ENCODE measurements at regions not wholly inside any gene's neighbourhood (a gene's known extent, or its start where the extent isn't known, plus 50 kb on each side); places are given as distances from the start of the nearest gene placed in this dataset.

DNA sequence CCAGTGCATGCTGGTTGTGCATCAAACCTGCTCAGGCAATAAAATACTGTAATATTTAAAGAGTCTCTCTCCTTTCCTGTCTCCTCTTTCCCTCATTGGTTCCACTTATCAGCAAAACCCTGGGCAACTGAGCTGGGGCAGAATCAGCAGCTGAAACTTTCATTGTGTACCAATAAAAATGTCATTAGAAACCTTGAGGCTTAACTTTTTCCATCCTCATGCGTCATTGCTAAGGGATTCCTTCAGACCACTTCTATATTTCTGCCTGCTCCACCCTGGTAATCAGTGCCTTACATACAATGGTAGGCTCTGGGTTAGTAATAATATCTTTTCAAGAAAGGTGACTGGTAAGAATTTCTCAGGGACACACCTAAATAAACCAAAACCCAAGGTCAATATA lies 880.3 kb downstream of the RPA4 start:
- H3K27ac ChIP-seq (ENCODE audit: low read depth, low read length, severe bottlenecking) = no peak overlapping the region

DNA sequence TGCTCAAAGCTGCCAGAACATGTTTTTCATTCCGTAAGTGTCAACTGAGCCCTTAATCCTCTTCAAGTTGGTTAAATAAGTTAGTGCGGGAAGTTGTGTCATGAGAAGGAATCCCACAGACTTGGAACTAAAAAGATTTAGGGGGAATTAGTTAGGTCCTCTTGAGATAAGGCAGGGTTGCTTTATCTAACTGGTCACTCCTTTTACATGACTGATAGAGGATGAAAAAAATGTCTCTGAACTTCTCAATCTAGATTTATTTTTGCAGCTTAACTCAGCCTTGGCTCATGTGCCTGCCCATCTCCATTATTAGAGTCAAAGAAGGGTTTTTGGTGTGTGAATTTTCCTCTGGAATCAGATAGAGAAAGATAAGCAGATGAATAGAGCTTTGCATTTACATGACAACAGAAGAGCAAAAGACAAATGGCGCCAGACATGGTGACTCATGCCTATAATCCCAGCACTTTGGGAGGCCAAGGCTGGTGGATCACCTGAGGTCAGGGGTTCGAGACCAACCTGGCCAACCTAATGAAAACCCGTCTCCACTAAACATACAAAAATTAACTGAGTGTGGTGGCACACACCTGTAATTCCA lies 882.9 kb downstream of the RPA4 start:
- Histone ChIP-seq H3K9me3 (ENCODE audit: control insufficient read depth, low read length) (no peaks in the 10 kb centered on the region), H3K4me1 (ENCODE audit: control insufficient read depth, insufficient read depth, low read length, poor library complexity, severe bottlenecking) (peaks cover 5% of the 10 kb centered on the region), H3K36me3 (ENCODE audit: control insufficient read depth, insufficient read depth, low read length) (no peaks in the 10 kb centered on the region), H3K27ac (ENCODE audit: low read depth, low read length, severe bottlenecking) (peak overlapping the region; percentile 79), H3K4me3 (ENCODE audit: extremely low read depth, insufficient read depth, low read length, poor library complexity, severe bottlenecking) (no peak overlapping the region)
- 80 to 100% methylated on average over 1 to 2 of the region's 5 CpGs for WGBS, 2 experiments (ENCODE audit: insufficient coverage in 2 of 2)

More for the DNA sequence above, 880.3 kb downstream of the RPA4 start:
- Histone ChIP-seq H3K4me1 (ENCODE audit: control insufficient read depth, insufficient read depth, low read length, poor library complexity, severe bottlenecking) (peaks cover 5% of the 10 kb centered on the region), H3K9me3 (ENCODE audit: control insufficient read depth, low read length) (no peaks in the 10 kb centered on the region), H3K4me3 (ENCODE audit: extremely low read depth, insufficient read depth, low read length, poor library complexity, severe bottlenecking) (no peak overlapping the region), H3K36me3 (ENCODE audit: control insufficient read depth, insufficient read depth, low read length) (no peaks in the 10 kb centered on the region)
- no CpG with 5 or more reads among the region's 1 CpG for WGBS, 2 experiments (ENCODE audit: insufficient coverage in 2 of 2)

GRCh38 chrX:97787311-97787710 lies 903.6 kb downstream of the RPA4 start:
- WGBS, 2 experiments (ENCODE audit: insufficient coverage in 2 of 2) = 100% methylated on average over 1 of the region's 2 CpGs; no CpG with 5 or more reads in 1 of the 2 experiments
- no peaks in the 10 kb centered on the region for H3K36me3 ChIP-seq (ENCODE audit: control insufficient read depth, insufficient read depth, low read length)
- no peak overlapping the region for H3K4me3 ChIP-seq (ENCODE audit: extremely low read depth, insufficient read depth, low read length, poor library complexity, severe bottlenecking)
- H3K4me1 ChIP-seq (ENCODE audit: control insufficient read depth, insufficient read depth, low read length, poor library complexity, severe bottlenecking) = no peaks in the 10 kb centered on the region
- H3K9me3 ChIP-seq (ENCODE audit: control insufficient read depth, low read length) = no peaks in the 10 kb centered on the region
- H3K27ac ChIP-seq (ENCODE audit: low read depth, low read length, severe bottlenecking) = no peak overlapping the region

- no peaks in the 10 kb centered on the region for H3K36me3 ChIP-seq (ENCODE audit: control insufficient read depth, insufficient read depth, low read length)
- H3K9me3 ChIP-seq (ENCODE audit: control insufficient read depth, low read length) = no peaks in the 10 kb centered on the region
- H3K4me1 ChIP-seq (ENCODE audit: control insufficient read depth, insufficient read depth, low read length, poor library complexity, severe bottlenecking) = no peaks in the 10 kb centered on the region
- H3K4me3 ChIP-seq (ENCODE audit: extremely low read depth, insufficient read depth, low read length, poor library complexity, severe bottlenecking) = no peak overlapping the region
- WGBS, 2 experiments (ENCODE audit: insufficient coverage in 2 of 2) = no CpG with 5 or more reads among the region's 2 CpGs
- H3K27ac ChIP-seq (ENCODE audit: low read depth, low read length, severe bottlenecking) = no peak overlapping the region
Observed at GRCh38 chrX:97787849-97788248, 904.1 kb downstream of the RPA4 start.

GRCh38 chrX:97790850-97791249 lies 907.1 kb downstream of the RPA4 start:
- no CpG with 5 or more reads among the region's 1 CpG for WGBS, 2 experiments (ENCODE audit: insufficient coverage in 2 of 2)
- Histone ChIP-seq H3K4me1 (ENCODE audit: control insufficient read depth, insufficient read depth, low read length, poor library complexity, severe bottlenecking) (no peaks in the 10 kb centered on the region), H3K9me3 (ENCODE audit: control insufficient read depth, low read length) (no peaks in the 10 kb centered on the region), H3K4me3 (ENCODE audit: extremely low read depth, insufficient read depth, low read length, poor library complexity, severe bottlenecking) (no peak overlapping the region), H3K27ac (ENCODE audit: low read depth, low read length, severe bottlenecking) (no peak overlapping the region), H3K36me3 (ENCODE audit: control insufficient read depth, insufficient read depth, low read length) (no peaks in the 10 kb centered on the region)

GRCh38 chrX:97797076-97797475 lies 913.4 kb downstream of the RPA4 start:
- H3K36me3 ChIP-seq (ENCODE audit: control insufficient read depth, insufficient read depth, low read length) = no peaks in the 10 kb centered on the region
- H3K4me3 ChIP-seq (ENCODE audit: extremely low read depth, insufficient read depth, low read length, poor library complexity, severe bottlenecking) = no peak overlapping the region
- no peaks in the 10 kb centered on the region for H3K4me1 ChIP-seq (ENCODE audit: control insufficient read depth, insufficient read depth, low read length, poor library complexity, severe bottlenecking)
- H3K9me3 ChIP-seq (ENCODE audit: control insufficient read depth, low read length) = no peaks in the 10 kb centered on the region
- no CpG with 5 or more reads among the region's 2 CpGs for WGBS, 2 experiments (ENCODE audit: insufficient coverage in 2 of 2)
- H3K27ac ChIP-seq (ENCODE audit: low read depth, low read length, severe bottlenecking) = no peak overlapping the region

DNA sequence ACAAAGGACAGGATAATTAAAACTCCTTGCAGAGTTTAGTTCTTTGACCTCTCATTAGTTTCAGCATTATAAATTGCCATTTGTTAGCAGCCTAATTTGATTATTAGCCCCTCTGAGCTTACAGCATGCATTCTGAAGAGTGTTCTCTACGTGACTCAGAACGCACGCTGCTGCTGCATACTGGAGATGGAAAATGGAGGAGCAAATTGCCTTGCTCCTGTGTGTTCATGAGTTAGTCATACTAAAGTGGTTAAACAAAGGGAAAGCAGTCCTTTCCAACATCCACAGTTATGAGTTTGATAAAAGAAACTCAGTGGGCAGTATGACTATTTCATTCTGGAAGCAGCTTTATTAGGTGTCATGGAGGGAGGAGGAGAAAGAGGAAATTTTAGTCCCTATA lies 922.5 kb downstream of the RPA4 start:
- no peak overlapping the region for H3K27ac ChIP-seq (ENCODE audit: low read depth, low read length, severe bottlenecking)
- H3K9me3 ChIP-seq (ENCODE audit: control insufficient read depth, low read length) = no peaks in the 10 kb centered on the region
- H3K4me1 ChIP-seq (ENCODE audit: control insufficient read depth, insufficient read depth, low read length, poor library complexity, severe bottlenecking) = no peaks in the 10 kb centered on the region
- no peak overlapping the region for H3K4me3 ChIP-seq (ENCODE audit: extremely low read depth, insufficient read depth, low read length, poor library complexity, severe bottlenecking)
- WGBS, 2 experiments (ENCODE audit: insufficient coverage in 2 of 2) = 100% methylated on average over 3 of the region's 3 CpGs; no CpG with 5 or more reads in 1 of the 2 experiments
- H3K36me3 ChIP-seq (ENCODE audit: control insufficient read depth, insufficient read depth, low read length) = no peaks in the 10 kb centered on the region

- H3K4me3 ChIP-seq (ENCODE audit: extremely low read depth, insufficient read depth, low read length, poor library complexity, severe bottlenecking) = no peak overlapping the region
- H3K4me1 ChIP-seq (ENCODE audit: control insufficient read depth, insufficient read depth, low read length, poor library complexity, severe bottlenecking) = no peaks in the 10 kb centered on the region
- H3K9me3 ChIP-seq (ENCODE audit: control insufficient read depth, low read length) = no peaks in the 10 kb centered on the region
- no peak overlapping the region for H3K27ac ChIP-seq (ENCODE audit: low read depth, low read length, severe bottlenecking)
- no peaks in the 10 kb centered on the region for H3K36me3 ChIP-seq (ENCODE audit: control insufficient read depth, insufficient read depth, low read length)
- WGBS, 2 experiments (ENCODE audit: insufficient coverage in 2 of 2) = no CpG with 5 or more reads among the region's 2 CpGs
Observed at GRCh38 chrX:97806946-97807345, 923.2 kb downstream of the RPA4 start.

DNA sequence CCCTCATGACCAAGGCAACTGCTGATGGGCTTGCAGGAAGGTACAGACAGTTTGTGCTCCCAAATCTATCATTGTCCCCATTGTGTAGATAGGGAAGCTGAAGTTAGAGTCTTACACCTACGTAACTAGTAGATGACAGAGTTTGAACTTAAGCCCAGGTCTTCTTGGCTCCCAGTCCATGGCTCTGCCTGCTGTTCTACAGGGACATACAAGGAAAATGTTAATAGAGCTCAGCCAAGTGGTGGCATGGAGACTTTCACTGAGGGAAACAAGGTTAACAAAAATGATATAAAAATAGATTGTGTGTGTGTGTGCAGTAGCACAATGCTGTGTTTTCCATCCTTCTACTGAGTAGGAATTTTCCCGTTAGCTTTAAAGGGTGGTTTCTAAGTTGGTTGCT lies 936.5 kb downstream of the RPA4 start:
- no CpG with 5 or more reads among the region's 2 CpGs for WGBS, 2 experiments (ENCODE audit: insufficient coverage in 2 of 2)
- no peaks in the 10 kb centered on the region for H3K4me1 ChIP-seq (ENCODE audit: control insufficient read depth, insufficient read depth, low read length, poor library complexity, severe bottlenecking)
- H3K4me3 ChIP-seq (ENCODE audit: extremely low read depth, insufficient read depth, low read length, poor library complexity, severe bottlenecking) = no peak overlapping the region
- no peak overlapping the region for H3K27ac ChIP-seq (ENCODE audit: low read depth, low read length, severe bottlenecking)
- H3K36me3 ChIP-seq (ENCODE audit: control insufficient read depth, insufficient read depth, low read length) = no peaks in the 10 kb centered on the region
- no peaks in the 10 kb centered on the region for H3K9me3 ChIP-seq (ENCODE audit: control insufficient read depth, low read length)

- WGBS, 2 experiments (ENCODE audit: insufficient coverage in 2 of 2) = no CpG with 5 or more reads among the region's 1 CpG
Observed at GRCh38 chrX:97828471-97828870, 944.8 kb downstream of the RPA4 start.

GRCh38 chrX:97835969-97836368 lies 952.3 kb downstream of the RPA4 start:
- Histone ChIP-seq H3K9me3 (ENCODE audit: control insufficient read depth, low read length) (no peaks in the 10 kb centered on the region), H3K36me3 (ENCODE audit: control insufficient read depth, insufficient read depth, low read length) (no peaks in the 10 kb centered on the region), H3K4me1 (ENCODE audit: control insufficient read depth, insufficient read depth, low read length, poor library complexity, severe bottlenecking) (no peaks in the 10 kb centered on the region), H3K4me3 (ENCODE audit: extremely low read depth, insufficient read depth, low read length, poor library complexity, severe bottlenecking) (no peak overlapping the region), H3K27ac (ENCODE audit: low read depth, low read length, severe bottlenecking) (no peak overlapping the region)

More at GRCh38 chrX:97828471-97828870, 944.8 kb downstream of the RPA4 start:
- Histone ChIP-seq H3K27ac (ENCODE audit: low read depth, low read length, severe bottlenecking) (no peak overlapping the region), H3K4me1 (ENCODE audit: control insufficient read depth, insufficient read depth, low read length, poor library complexity, severe bottlenecking) (no peaks in the 10 kb centered on the region), H3K36me3 (ENCODE audit: control insufficient read depth, insufficient read depth, low read length) (no peaks in the 10 kb centered on the region), H3K9me3 (ENCODE audit: control insufficient read depth, low read length) (no peaks in the 10 kb centered on the region), H3K4me3 (ENCODE audit: extremely low read depth, insufficient read depth, low read length, poor library complexity, severe bottlenecking) (no peak overlapping the region)

All from mesodermal cell (in vitro differentiated cells).